Esophagus squamous epithelium (tissue), 4 donors: ENCODE measurements at regions not wholly inside any gene's neighbourhood (a gene's known extent, or its start where the extent isn't known, plus 50 kb on each side); places are given as distances from the start of the nearest gene placed in this dataset.

Experiments used
- POLR2A ChIP-seq, 4 donors: fragments of 450-650 bp; IDR thresholded peaks; one replicate each; pipeline ENCODE4 v1.6.1; 2017; ENCODE audit warnings: antibody characterized with exemption in 4 of 4, mild to moderate bottlenecking in 4 of 4, moderate library complexity in 3 of 4
- TF ChIP-seq, protein P1 (sequence below), 6 experiments: fragments of 450-650 bp in 4 of 6; fragments of 200-600 bp in 2 of 6; sonication (generic) in 2 of 6; IDR thresholded peaks; one replicate each; pipeline ENCODE4 v1.5.1; 2016 to 2019; ENCODE audit warnings: antibody characterized with exemption in 6 of 6, mild to moderate bottlenecking in 4 of 6, moderate library complexity in 4 of 6

DNA sequence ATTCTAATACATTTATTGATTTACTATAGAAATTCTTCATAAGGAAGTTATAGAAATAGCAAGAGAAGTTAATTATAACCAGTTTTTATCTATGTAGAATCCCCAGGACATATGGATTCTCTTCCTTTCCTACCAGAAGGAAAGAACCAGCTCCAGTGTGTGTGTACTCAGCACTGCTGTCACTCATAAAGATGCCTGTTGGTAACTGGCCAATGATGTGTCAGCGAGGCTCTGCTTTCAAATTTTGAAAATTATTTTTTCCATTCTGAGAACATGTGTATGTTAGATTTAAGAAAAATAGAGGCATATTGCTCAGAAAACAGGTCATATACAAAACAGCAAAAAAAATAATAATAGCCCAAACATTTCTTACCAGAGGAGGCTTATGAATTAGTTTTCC lies 814.8 kb upstream of the IGFBP7 start:
- TF ChIP-seq, protein P1, sequence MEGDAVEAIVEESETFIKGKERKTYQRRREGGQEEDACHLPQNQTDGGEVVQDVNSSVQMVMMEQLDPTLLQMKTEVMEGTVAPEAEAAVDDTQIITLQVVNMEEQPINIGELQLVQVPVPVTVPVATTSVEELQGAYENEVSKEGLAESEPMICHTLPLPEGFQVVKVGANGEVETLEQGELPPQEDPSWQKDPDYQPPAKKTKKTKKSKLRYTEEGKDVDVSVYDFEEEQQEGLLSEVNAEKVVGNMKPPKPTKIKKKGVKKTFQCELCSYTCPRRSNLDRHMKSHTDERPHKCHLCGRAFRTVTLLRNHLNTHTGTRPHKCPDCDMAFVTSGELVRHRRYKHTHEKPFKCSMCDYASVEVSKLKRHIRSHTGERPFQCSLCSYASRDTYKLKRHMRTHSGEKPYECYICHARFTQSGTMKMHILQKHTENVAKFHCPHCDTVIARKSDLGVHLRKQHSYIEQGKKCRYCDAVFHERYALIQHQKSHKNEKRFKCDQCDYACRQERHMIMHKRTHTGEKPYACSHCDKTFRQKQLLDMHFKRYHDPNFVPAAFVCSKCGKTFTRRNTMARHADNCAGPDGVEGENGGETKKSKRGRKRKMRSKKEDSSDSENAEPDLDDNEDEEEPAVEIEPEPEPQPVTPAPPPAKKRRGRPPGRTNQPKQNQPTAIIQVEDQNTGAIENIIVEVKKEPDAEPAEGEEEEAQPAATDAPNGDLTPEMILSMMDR (IDR thresholded peaks at IDR 0.05) = no peak
- TF ChIP-seq POLR2A (IDR thresholded peaks at IDR 0.05) = no peak
